Keratinocyte (primary cell): ENCODE measurements at regions not wholly inside any gene's neighbourhood (a gene's known extent, or its start where the extent isn't known, plus 50 kb on each side); places are given as distances from the start of the nearest gene placed in this dataset.

Source experiments
- DNase-seq: peaks from one replicate; pipeline ENCODE4 v3.0.0-alpha.2; 2011; ENCODE audit warnings: low read depth, missing footprints, low spot score
- FAIRE-seq: peaks from 2 replicates; lab custom pipeline; 2011; peaks lifted over from hg19 to GRCh38; lab: Jason Lieb, UNC
- H2AFZ ChIP-seq: 2 replicates; pipeline ENCODE4 v1.6.0; 2012; ENCODE audit warnings: low read length, control low read depth, inconsistent platforms; ENCODE audit not compliant: control insufficient read depth
- H3K27ac ChIP-seq: 2 replicates; pipeline ENCODE4 v1.5.1; 2011; ENCODE audit warnings: low read length; ENCODE audit not compliant: control insufficient read depth, insufficient read depth
- H3K27me3 ChIP-seq: 3 replicates; pipeline ENCODE4 v1.6.0; 2011; ENCODE audit warnings: low read length; ENCODE audit not compliant: control insufficient read depth, insufficient read depth; ENCODE audit errors: extremely low read depth
- H3K36me3 ChIP-seq, 2 experiments: 2 replicates in 1 of 2; 3 replicates in 1 of 2; pipeline ENCODE4 v1.5.1; 2011; ENCODE audit warnings: low read length in 2 of 2, mild to moderate bottlenecking in 1 of 2; ENCODE audit not compliant: control insufficient read depth in 2 of 2, insufficient read depth in 2 of 2; ENCODE audit errors: extremely low read depth in 1 of 2
- H3K4me1 ChIP-seq: 3 replicates; pipeline ENCODE4 v1.5.1; 2011; ENCODE audit warnings: low read length; ENCODE audit not compliant: control insufficient read depth, insufficient read depth; ENCODE audit errors: extremely low read depth
- H3K4me2 ChIP-seq: 3 replicates; pipeline ENCODE4 v1.6.0; 2011; ENCODE audit warnings: low read depth, low read length; ENCODE audit not compliant: control insufficient read depth, insufficient read depth; ENCODE audit errors: extremely low read depth
- H3K4me3 ChIP-seq, 3 experiments: fragments of 200-600 bp in 1 of 3; sonication (generic) in 1 of 3; 2 replicates in 2 of 3; 3 replicates in 1 of 3; pipeline ENCODE4 v1.5.1; 2011 to 2016; ENCODE audit warnings: low read length in 3 of 3, mild to moderate bottlenecking in 3 of 3, control low read depth in 2 of 3, inconsistent platforms in 1 of 3, low read depth in 1 of 3, mixed read lengths in 1 of 3, mixed run types in 1 of 3, moderate library complexity in 1 of 3; ENCODE audit not compliant: control insufficient read depth in 2 of 3, insufficient read depth in 2 of 3; ENCODE audit errors: extremely low read depth in 1 of 3
- H3K79me2 ChIP-seq: 2 replicates; pipeline ENCODE4 v1.6.0; 2012; ENCODE audit warnings: low read length; ENCODE audit not compliant: control insufficient read depth, insufficient read depth
- H3K9ac ChIP-seq: 3 replicates; pipeline ENCODE4 v1.6.0; 2011; ENCODE audit warnings: low read length; ENCODE audit not compliant: control insufficient read depth, insufficient read depth; ENCODE audit errors: extremely low read depth
- H3K9me1 ChIP-seq: 3 replicates; pipeline ENCODE4 v1.6.0; 2011; ENCODE audit warnings: low read length; ENCODE audit not compliant: control insufficient read depth, insufficient read depth; ENCODE audit errors: extremely low read depth
- H3K9me3 ChIP-seq: 2 replicates; pipeline ENCODE4 v1.5.1; 2012; ENCODE audit warnings: low read depth, low read length; ENCODE audit not compliant: control insufficient read depth
- H4K20me1 ChIP-seq: 3 replicates; pipeline ENCODE4 v1.6.0; 2011; ENCODE audit warnings: low read length; ENCODE audit not compliant: control insufficient read depth, insufficient read depth; ENCODE audit errors: extremely low read depth
- EZH2 ChIP-seq: IDR thresholded peaks from one replicate; pipeline ENCODE4 v1.6.1; 2012; ENCODE audit warnings: inconsistent platforms, mild to moderate bottlenecking, low read length, moderate library complexity
- dilution Hi-C: fragments of 300-500 bp; cut with MboI; formaldehyde crosslinking; loops from one replicate; pipeline ENCODE4 v1.7.0; 2020; ENCODE audit warnings: low sequenced_read_pairs; ENCODE audit not compliant: extremely low pct_ligation_motif_present
- TF ChIP-seq, protein P1 (sequence below), 3 experiments: IDR thresholded peaks in 1 of 3; conservative IDR thresholded peaks in 1 of 3; optimal IDR thresholded peaks in 1 of 3; 2 replicates in 2 of 3; 3 replicates in 1 of 3; pipeline versions ENCODE3 to v1.5.1; 2011; ENCODE audit warnings: low read length in 3 of 3, mild to moderate bottlenecking in 3 of 3, moderate library complexity in 2 of 3, control low read depth in 1 of 3, inconsistent platforms in 1 of 3; ENCODE audit not compliant: insufficient read depth in 2 of 3; ENCODE audit errors: extremely low read depth in 1 of 3

- H3K4me2 ChIP-seq = no peak overlapping the region
- no peaks in the 10 kb centered on the region for H4K20me1 ChIP-seq
- H3K9me3 ChIP-seq = no peaks in the 10 kb centered on the region
- no peak overlapping the region for H3K4me3 ChIP-seq
- no peaks in the 10 kb centered on the region for H3K4me1 ChIP-seq
- no peak overlapping the region for H3K9ac ChIP-seq
- H3K36me3 ChIP-seq = no peaks in the 10 kb centered on the region
- no peak for TF ChIP-seq EZH2
- TF ChIP-seq, protein P1, sequence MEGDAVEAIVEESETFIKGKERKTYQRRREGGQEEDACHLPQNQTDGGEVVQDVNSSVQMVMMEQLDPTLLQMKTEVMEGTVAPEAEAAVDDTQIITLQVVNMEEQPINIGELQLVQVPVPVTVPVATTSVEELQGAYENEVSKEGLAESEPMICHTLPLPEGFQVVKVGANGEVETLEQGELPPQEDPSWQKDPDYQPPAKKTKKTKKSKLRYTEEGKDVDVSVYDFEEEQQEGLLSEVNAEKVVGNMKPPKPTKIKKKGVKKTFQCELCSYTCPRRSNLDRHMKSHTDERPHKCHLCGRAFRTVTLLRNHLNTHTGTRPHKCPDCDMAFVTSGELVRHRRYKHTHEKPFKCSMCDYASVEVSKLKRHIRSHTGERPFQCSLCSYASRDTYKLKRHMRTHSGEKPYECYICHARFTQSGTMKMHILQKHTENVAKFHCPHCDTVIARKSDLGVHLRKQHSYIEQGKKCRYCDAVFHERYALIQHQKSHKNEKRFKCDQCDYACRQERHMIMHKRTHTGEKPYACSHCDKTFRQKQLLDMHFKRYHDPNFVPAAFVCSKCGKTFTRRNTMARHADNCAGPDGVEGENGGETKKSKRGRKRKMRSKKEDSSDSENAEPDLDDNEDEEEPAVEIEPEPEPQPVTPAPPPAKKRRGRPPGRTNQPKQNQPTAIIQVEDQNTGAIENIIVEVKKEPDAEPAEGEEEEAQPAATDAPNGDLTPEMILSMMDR (optimal IDR thresholded peaks at IDR 0.05 in 1 of 3, IDR thresholded peaks at IDR 0.05 in 1 of 3, conservative IDR thresholded peaks at IDR 0.05 in 1 of 3; ENCODE audit: extremely low read depth in 1 of 3, insufficient read depth in 2 of 3, low read length in 3 of 3) = no peak
- no peaks in the 10 kb centered on the region for H3K9me1 ChIP-seq
- dilution Hi-C loops = no loop called here
- no peak overlapping the region for H2AFZ ChIP-seq
- H3K79me2 ChIP-seq = no peaks in the 10 kb centered on the region
- no peak for DNase-seq
- FAIRE-seq = no peak
- H3K27ac ChIP-seq = no peak overlapping the region
- H3K27me3 ChIP-seq = no peaks in the 10 kb centered on the region
Observed at GRCh38 chr6:1075880-1076279, 236.0 kb upstream of the FOXQ1 start.

- H3K4me1 ChIP-seq = no peaks in the 10 kb centered on the region
- no peak overlapping the region for H3K27ac ChIP-seq
- no peaks in the 10 kb centered on the region for H3K9me3 ChIP-seq
- no peaks in the 10 kb centered on the region for H4K20me1 ChIP-seq
- DNase-seq = no peak
- H3K79me2 ChIP-seq = no peaks in the 10 kb centered on the region
- no peak overlapping the region for H2AFZ ChIP-seq
- dilution Hi-C loops = no loop called here
- H3K4me2 ChIP-seq = no peak overlapping the region
- H3K4me3 ChIP-seq = no peak overlapping the region
- FAIRE-seq = no peak
- no peaks in the 10 kb centered on the region for H3K36me3 ChIP-seq
- no peaks in the 10 kb centered on the region for H3K27me3 ChIP-seq
- TF ChIP-seq, protein P1 (optimal IDR thresholded peaks at IDR 0.05 in 1 of 3, IDR thresholded peaks at IDR 0.05 in 1 of 3, conservative IDR thresholded peaks at IDR 0.05 in 1 of 3; ENCODE audit: extremely low read depth in 1 of 3, insufficient read depth in 2 of 3, low read length in 3 of 3) = no peak
- TF ChIP-seq EZH2 = no peak
- H3K9ac ChIP-seq = no peak overlapping the region
- no peaks in the 10 kb centered on the region for H3K9me1 ChIP-seq
Observed at GRCh38 chr6:1075444-1075843, 236.5 kb upstream of the FOXQ1 start.
